GM18868 (cell line): ENCODE measurements at regions not wholly inside any gene's neighbourhood (a gene's known extent, or its start where the extent isn't known, plus 50 kb on each side); places are given as distances from the start of the nearest gene placed in this dataset.
"Not testable (repeated sequence)": the region's sequence is repeated elsewhere in the genome, so short reads cannot be mapped to it uniquely, and the experiment has no call there.

ENCODE experiments used
- ATAC-seq: cut with Tn5 transposase; IDR thresholded peaks from one replicate; pipeline ENCODE4 v1.9.1; 2021; ENCODE audit warnings: mild to moderate bottlenecking, moderate library complexity; ENCODE audit not compliant: unreplicated experiment

- ATAC-seq = not testable (repeated sequence)
Observed at GRCh38 chr4:138860357-138860756, 155.2 kb upstream of the NOCT start.

GRCh38 chr4:138859254-138859653 is 156.3 kb upstream of the NOCT start:
- ATAC-seq = no peak

- ATAC-seq = no peak
Observed at GRCh38 chr4:138858419-138858818, 157.2 kb upstream of the NOCT start.

- ATAC-seq = no peak
Observed at GRCh38 chr4:138857416-138857815, 158.2 kb upstream of the NOCT start.

- ATAC-seq = no peak
Observed at GRCh38 chr4:138852681-138853080, 162.9 kb upstream of the NOCT start.

GRCh38 chr4:138851391-138852335 is 163.9 kb upstream of the NOCT start:
- no peak for ATAC-seq

GRCh38 chr4:138845664-138846063 is 169.9 kb upstream of the NOCT start:
- no peak for ATAC-seq

GRCh38 chr4:138845054-138845453 is 170.5 kb upstream of the NOCT start:
- ATAC-seq = no peak

GRCh38 chr4:138843616-138844015 is 172.0 kb upstream of the NOCT start:
- ATAC-seq = no peak

GRCh38 chr4:138841343-138841742 is 174.2 kb upstream of the NOCT start:
- no peak for ATAC-seq

- ATAC-seq = no peak
Observed at GRCh38 chr4:138838251-138838650, 177.3 kb upstream of the NOCT start.

GRCh38 chr4:138835832-138836533 is 179.6 kb upstream of the NOCT start:
- no peak for ATAC-seq

GRCh38 chr4:138833974-138834373 is 181.6 kb upstream of the NOCT start:
- ATAC-seq = no peak

GRCh38 chr4:138832563-138832962 is 183.0 kb upstream of the NOCT start:
- no peak for ATAC-seq

- ATAC-seq = no peak
Observed at GRCh38 chr4:138831948-138832347, 183.6 kb upstream of the NOCT start.

GRCh38 chr4:138828926-138829325 is 186.7 kb upstream of the NOCT start:
- ATAC-seq = no peak

- ATAC-seq = no peak
Observed at GRCh38 chr4:138826754-138827153, 188.8 kb upstream of the NOCT start.

- ATAC-seq = no peak
Observed at GRCh38 chr4:138826322-138826721, 189.3 kb upstream of the NOCT start.

GRCh38 chr4:138821331-138821730 is 194.2 kb upstream of the NOCT start:
- no peak for ATAC-seq

GRCh38 chr4:138816875-138817274 is 198.7 kb upstream of the NOCT start:
- no peak for ATAC-seq

- no peak for ATAC-seq
Observed at GRCh38 chr4:138815811-138816210, 199.8 kb upstream of the NOCT start.

- no peak for ATAC-seq
Observed at GRCh38 chr4:138805736-138806135, 209.8 kb upstream of the NOCT start.
